WERI-Rb-1 (cell line): ENCODE measurements at regions not wholly inside any gene's neighbourhood (a gene's known extent, or its start where the extent isn't known, plus 50 kb on each side); places are given as distances from the start of the nearest gene placed in this dataset.

Experiments used
- DNase-seq: peaks from one replicate; pipeline ENCODE4 v3.0.0-alpha.2; 2020
- H3K27ac ChIP-seq: fragments of 250-450 bp; sonication (Bioruptor Pico); 2 replicates; pipeline ENCODE4 v1.5.1; 2020; ENCODE audit warnings: mild to moderate bottlenecking, moderate library complexity
- H3K27me3 ChIP-seq: fragments of 250-450 bp; sonication (Bioruptor Pico); 2 replicates; pipeline ENCODE4 v1.5.1; 2021; ENCODE audit warnings: mild to moderate bottlenecking, low read depth, moderate library complexity; ENCODE audit not compliant: insufficient read depth, severe bottlenecking
- H3K36me3 ChIP-seq: fragments of 250-450 bp; sonication (Bioruptor Pico); 2 replicates; pipeline ENCODE4 v1.5.1; 2020; ENCODE audit warnings: mild to moderate bottlenecking, moderate library complexity
- H3K4me3 ChIP-seq: 2 replicates; pipeline ENCODE4 v1.5.1; 2011; ENCODE audit warnings: low read depth, mild to moderate bottlenecking, control low read depth, low read length
- H3K9me3 ChIP-seq: fragments of 250-450 bp; sonication (Bioruptor Pico); 2 replicates; pipeline ENCODE4 v1.5.1; 2021; ENCODE audit warnings: mild to moderate bottlenecking, moderate library complexity; ENCODE audit not compliant: severe bottlenecking
- CTCF ChIP-seq: IDR thresholded peaks from 2 replicates; pipeline ENCODE4 v1.5.1; 2011; ENCODE audit warnings: low read depth, mild to moderate bottlenecking, control low read depth, inconsistent platforms, low read length

DNA sequence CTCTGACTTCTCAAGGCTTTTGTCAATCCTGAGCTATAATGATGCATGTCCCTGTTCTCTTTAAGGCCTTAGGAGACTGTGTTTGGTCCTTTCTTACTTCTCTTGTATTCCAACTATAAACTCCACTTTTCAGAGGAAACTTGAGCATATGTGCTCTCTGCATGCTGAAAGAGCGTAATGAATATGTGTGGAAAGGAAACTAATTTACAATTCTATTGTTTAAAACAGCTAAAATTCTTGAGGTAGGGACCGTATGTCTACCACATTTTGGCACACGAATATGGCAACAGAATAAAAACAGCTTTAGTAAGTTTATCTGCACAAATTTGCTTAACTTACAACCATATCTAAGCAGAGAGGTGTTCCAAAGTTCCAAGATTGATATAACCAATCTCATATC, 242.0 kb upstream of the DCBLD2 start:
- Histone ChIP-seq H3K27ac (no peak overlapping the region), H3K4me3 (no peak overlapping the region), H3K36me3 (no peaks in the 10 kb centered on the region), H3K27me3 (peaks cover 8% of the 10 kb centered on the region), H3K9me3 (peaks cover 2% of the 10 kb centered on the region)
- DNase-seq = no peak
- no peak for TF ChIP-seq CTCF

GRCh38 chr3:99134986-99135385, 233.5 kb upstream of the DCBLD2 start:
- no peaks in the 10 kb centered on the region for H3K36me3 ChIP-seq
- H3K27ac ChIP-seq = no peak overlapping the region
- TF ChIP-seq CTCF = no peak
- no peak overlapping the region for H3K4me3 ChIP-seq
- no peaks in the 10 kb centered on the region for H3K9me3 ChIP-seq
- no peak for DNase-seq
- H3K27me3 ChIP-seq = no peaks in the 10 kb centered on the region

- no peaks in the 10 kb centered on the region for H3K27me3 ChIP-seq
- no peak overlapping the region for H3K27ac ChIP-seq
- no peaks in the 10 kb centered on the region for H3K9me3 ChIP-seq
- H3K36me3 ChIP-seq = no peaks in the 10 kb centered on the region
- no peak for DNase-seq
- H3K4me3 ChIP-seq = no peak overlapping the region
- TF ChIP-seq CTCF = no peak
These were observed 230.4 kb upstream of the DCBLD2 start for GRCh38 chr3:99131876-99132275.

DNA sequence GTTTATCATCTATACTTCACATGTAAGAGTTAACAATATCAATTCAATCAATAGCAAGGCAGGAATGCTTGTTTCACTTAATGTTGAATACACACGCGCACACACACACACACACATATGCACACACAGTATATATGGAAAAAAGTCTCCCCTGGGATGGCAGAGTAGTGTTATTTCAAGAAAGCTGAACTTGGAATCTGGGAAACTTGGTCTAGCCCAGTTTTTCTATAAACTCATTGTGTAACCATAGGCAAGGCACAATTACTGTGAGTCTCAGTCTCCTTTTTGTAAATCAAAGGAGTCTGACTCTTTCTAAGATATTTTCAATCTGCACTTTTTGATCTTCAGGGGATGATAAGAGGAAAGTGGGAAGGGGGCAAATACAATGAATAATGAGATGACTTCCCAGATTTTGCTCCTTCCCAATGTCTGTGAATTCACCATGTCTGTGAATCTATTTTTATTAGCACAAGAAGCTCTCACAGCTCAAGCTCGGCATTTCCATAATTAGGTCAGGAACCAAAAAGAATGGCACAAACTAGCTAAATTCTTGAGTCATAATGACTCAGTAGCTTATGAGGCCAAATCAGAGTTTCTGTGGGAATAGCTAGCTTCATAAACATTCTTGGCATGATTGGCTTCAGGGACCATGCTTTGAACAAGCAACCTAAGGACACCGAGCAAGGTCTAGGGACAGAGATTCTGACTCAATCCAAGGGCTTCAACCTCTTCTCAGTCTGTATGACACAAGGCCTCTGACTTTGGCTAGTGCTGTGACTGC, 227.4 kb upstream of the DCBLD2 start:
- Histone ChIP-seq H3K27ac (no peak overlapping the region), H3K9me3 (no peaks in the 10 kb centered on the region), H3K36me3 (no peaks in the 10 kb centered on the region), H3K4me3 (no peak overlapping the region), H3K27me3 (peaks cover 5% of the 10 kb centered on the region)
- no peak for TF ChIP-seq CTCF
- DNase-seq = no peak

DNA sequence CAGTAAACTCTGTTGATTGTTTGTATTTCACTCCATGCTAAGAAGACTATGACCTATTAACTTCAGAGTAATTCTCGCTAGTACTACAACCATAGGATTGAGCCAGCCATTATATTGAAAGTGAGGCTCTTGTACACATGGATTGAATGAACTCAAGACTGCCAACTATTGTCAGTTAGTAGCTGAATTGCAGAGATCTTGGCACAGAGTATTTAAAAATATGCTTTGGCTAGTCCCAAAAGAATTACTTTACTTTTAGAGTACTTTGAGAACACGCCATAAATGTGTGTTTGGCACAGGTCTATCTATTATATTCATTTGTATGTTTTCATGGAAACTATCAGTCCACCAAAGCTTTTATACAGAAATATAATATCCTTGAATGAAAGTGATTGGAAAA, 226.7 kb upstream of the DCBLD2 start:
- H3K4me3 ChIP-seq = no peak overlapping the region
- no peak overlapping the region for H3K27ac ChIP-seq
- DNase-seq = no peak
- no peaks in the 10 kb centered on the region for H3K9me3 ChIP-seq
- no peak for TF ChIP-seq CTCF
- H3K27me3 ChIP-seq = peaks cover 6% of the 10 kb centered on the region
- H3K36me3 ChIP-seq = no peaks in the 10 kb centered on the region

DNA sequence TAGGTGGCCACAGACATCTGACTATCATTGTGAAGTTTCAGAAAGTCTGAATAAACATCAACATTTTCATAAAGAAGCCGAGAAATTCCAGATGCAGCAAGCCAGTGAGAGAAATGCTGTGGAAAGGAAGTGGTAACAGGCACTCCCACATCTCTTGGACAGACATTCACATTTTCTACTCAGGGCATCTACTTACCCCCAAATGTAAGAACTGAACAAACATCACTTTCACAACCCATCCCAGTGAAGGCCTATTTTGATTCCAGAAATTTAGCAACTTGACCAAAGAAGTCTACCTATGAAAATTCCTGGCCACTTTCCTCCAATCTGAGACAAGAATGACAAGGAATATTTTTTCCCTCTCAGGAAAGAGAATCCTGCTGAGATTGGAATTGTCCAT, 224.8 kb upstream of the DCBLD2 start:
- H3K9me3 ChIP-seq = no peaks in the 10 kb centered on the region
- no peaks in the 10 kb centered on the region for H3K36me3 ChIP-seq
- H3K27ac ChIP-seq = no peak overlapping the region
- peaks cover 14% of the 10 kb centered on the region for H3K27me3 ChIP-seq
- H3K4me3 ChIP-seq = no peak overlapping the region
- no peak for TF ChIP-seq CTCF
- no peak for DNase-seq
